ENCODE measurements at regions not wholly inside any gene's neighbourhood (a gene's known extent, or its start where the extent isn't known, plus 50 kb on each side); places are given as distances from the start of the nearest gene placed in this dataset.

DNA sequence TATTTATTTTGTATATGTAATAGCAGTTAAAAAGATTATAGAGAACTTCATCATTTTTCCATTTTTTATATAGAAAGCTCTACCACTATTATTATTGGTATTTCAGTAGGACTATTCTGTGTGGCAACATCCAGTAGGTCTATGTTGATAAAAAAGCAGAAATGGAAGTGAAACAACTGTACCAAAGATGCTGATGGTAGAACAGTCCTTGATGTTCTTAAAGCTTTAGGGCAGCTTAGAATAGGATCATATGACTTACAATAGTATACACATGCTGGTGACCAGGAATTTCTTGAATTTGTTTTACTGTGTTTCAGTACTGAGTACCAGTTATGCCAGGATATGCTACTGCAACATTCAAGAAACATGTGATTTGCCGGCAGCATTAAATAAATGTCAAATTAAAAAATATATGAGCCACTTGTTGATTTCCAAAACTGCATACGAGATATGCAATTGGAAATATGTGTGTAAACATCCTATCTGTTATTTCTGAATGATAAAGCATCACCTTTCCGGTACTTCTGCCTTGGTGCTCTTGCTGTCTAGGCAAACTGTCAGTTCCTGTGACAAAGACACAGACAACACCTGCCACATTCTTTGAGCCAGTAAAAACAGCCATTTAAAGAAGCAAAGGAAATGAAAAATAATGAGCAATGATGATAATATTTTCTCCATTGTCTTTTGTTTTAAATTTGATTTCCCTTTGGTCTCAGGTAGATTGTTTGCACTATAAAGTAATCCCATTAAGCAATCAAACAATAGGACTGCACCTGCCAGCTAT is 649.2 kb downstream of the ZPLD1 start:
- intact Hi-C loops (cut with DNase I), result no loop called here
- no peaks in the 10 kb centered on the region for H3K9me3 ChIP-seq (replicated peaks in 1 of 3)
- H3K27me3 ChIP-seq, result no peaks in the 10 kb centered on the region
- 74 to 86% (median 80%) methylated on average over 3 of the region's 3 CpGs for WGBS, 4 donors
- H3K4me1 ChIP-seq (replicated peaks in 1 of 2), result no peaks in the 10 kb centered on the region
- no peak for TF ChIP-seq POLR2A (IDR thresholded peaks at IDR 0.05)
- TF ChIP-seq, protein P1, sequence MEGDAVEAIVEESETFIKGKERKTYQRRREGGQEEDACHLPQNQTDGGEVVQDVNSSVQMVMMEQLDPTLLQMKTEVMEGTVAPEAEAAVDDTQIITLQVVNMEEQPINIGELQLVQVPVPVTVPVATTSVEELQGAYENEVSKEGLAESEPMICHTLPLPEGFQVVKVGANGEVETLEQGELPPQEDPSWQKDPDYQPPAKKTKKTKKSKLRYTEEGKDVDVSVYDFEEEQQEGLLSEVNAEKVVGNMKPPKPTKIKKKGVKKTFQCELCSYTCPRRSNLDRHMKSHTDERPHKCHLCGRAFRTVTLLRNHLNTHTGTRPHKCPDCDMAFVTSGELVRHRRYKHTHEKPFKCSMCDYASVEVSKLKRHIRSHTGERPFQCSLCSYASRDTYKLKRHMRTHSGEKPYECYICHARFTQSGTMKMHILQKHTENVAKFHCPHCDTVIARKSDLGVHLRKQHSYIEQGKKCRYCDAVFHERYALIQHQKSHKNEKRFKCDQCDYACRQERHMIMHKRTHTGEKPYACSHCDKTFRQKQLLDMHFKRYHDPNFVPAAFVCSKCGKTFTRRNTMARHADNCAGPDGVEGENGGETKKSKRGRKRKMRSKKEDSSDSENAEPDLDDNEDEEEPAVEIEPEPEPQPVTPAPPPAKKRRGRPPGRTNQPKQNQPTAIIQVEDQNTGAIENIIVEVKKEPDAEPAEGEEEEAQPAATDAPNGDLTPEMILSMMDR (IDR thresholded peaks at IDR 0.05), result no peak
- no peak overlapping the region for H3K27ac ChIP-seq
- no peak overlapping the region for H3K4me3 ChIP-seq
- DNase-seq, result no peak
- H3K36me3 ChIP-seq (replicated peaks in 1 of 2), result no peaks in the 10 kb centered on the region

DNA sequence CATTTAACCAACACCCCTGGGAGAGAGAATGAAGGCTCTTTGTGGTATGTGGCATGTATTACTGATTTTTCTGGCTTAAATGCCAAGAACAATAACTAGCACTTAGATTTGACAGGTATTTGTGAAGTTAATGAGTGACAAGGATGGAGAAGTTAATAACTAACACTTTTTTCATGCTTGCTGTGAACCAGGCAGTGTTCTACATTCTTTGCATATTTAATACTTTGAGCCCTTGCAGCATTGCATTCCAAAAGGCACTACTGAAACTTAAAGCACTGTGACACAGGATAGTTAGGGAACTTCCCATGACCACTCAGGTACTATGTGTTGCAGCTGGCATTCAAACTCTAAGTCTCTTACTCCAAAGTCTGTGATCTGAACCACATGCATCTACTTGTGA is 650.6 kb downstream of the ZPLD1 start:
- Histone ChIP-seq H3K27ac (no peak overlapping the region), H3K4me3 (no peak overlapping the region), H3K36me3 (replicated peaks in 1 of 2) (no peaks in the 10 kb centered on the region), H3K27me3 (no peaks in the 10 kb centered on the region), H3K4me1 (replicated peaks in 1 of 2) (no peaks in the 10 kb centered on the region), H3K9me3 (replicated peaks in 1 of 3) (no peaks in the 10 kb centered on the region)
- no peak for DNase-seq
- intact Hi-C loops (cut with DNase I), result no loop called here
- TF ChIP-seq, protein P1 (IDR thresholded peaks at IDR 0.05), result no peak
- TF ChIP-seq POLR2A (IDR thresholded peaks at IDR 0.05), result no peak

DNA sequence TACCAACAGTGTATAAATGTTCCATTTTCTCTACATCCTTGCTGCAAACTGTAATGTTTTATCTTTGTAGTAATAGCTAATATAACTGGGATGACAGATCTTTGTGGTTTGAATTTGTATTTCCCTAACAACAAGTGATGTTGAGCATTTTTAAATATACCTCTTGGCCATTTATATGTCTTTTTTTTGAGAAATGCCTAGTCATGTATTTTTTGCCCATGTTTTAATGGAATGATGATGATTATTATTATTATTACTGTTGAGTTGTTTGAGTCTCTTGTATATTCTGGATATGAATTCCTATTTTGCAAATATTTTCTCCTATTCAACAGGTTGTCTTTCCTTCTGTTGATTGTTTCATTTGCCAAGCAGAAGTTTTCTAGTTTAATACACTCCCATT is 654.9 kb downstream of the ZPLD1 start:
- no peaks in the 10 kb centered on the region for H3K27me3 ChIP-seq
- H3K4me3 ChIP-seq, result no peak overlapping the region
- no peaks in the 10 kb centered on the region for H3K9me3 ChIP-seq (replicated peaks in 1 of 3)
- TF ChIP-seq, protein P1 (IDR thresholded peaks at IDR 0.05), result no peak
- TF ChIP-seq POLR2A (IDR thresholded peaks at IDR 0.05), result no peak
- no peak overlapping the region for H3K27ac ChIP-seq
- H3K4me1 ChIP-seq (replicated peaks in 1 of 2), result no peaks in the 10 kb centered on the region
- DNase-seq, result no peak
- intact Hi-C loops (cut with DNase I), result no loop called here
- H3K36me3 ChIP-seq (replicated peaks in 1 of 2), result no peaks in the 10 kb centered on the region

DNA sequence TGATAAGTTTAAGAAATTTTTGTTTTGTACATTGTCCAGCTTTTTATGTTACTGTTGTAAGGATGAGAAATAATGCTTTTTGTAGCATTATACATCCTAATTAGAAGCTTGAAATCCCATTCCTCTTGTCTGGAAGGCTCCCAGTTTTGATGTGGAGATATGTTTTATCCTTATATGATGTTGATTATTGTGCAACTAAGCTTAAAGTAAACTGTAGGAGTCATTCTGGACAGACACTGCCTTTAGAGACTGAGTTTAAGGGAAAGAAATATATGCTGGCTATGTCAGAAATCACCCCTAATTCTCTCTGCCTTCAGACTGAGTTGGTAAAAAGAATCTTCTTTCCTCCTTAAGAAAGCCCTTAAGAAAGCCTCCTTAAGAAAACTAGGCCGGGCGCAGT is 670.4 kb downstream of the ZPLD1 start:
- Histone ChIP-seq H3K4me3 (no peak overlapping the region), H3K27ac (no peak overlapping the region), H3K4me1 (replicated peaks in 1 of 2) (no peaks in the 10 kb centered on the region), H3K9me3 (replicated peaks in 1 of 3) (no peaks in the 10 kb centered on the region), H3K27me3 (no peaks in the 10 kb centered on the region), H3K36me3 (replicated peaks in 1 of 2) (no peaks in the 10 kb centered on the region)
- 81 to 90% (median 87%) methylated on average over 2 of the region's 2 CpGs for WGBS, 4 donors
- TF ChIP-seq, protein P1 (IDR thresholded peaks at IDR 0.05), result no peak
- no peak for TF ChIP-seq POLR2A (IDR thresholded peaks at IDR 0.05)
- intact Hi-C loops (cut with DNase I), result no loop called here
- DNase-seq, result no peak
